OCI-LY1 (cell line): ENCODE measurements at regions not wholly inside any gene's neighbourhood (a gene's known extent, or its start where the extent isn't known, plus 50 kb on each side); places are given as distances from the start of the nearest gene placed in this dataset.

Experiments used
- H2AFZ ChIP-seq: fragments of 200-600 bp; sonication (generic), shearing (Covaris generic); 2 replicates; pipeline ENCODE4 v1.6.0; 2014; ENCODE audit warnings: antibody characterized with exemption, mild to moderate bottlenecking, low read length
- H3F3A ChIP-seq: fragments of 200-600 bp; sonication (generic), shearing (Covaris generic); 2 replicates; pipeline ENCODE4 v1.6.0; 2014; ENCODE audit warnings: mild to moderate bottlenecking, antibody characterized with exemption, low read length, moderate library complexity; ENCODE audit not compliant: insufficient read depth
- H3K27ac ChIP-seq: fragments of 200-600 bp; sonication (generic); 2 replicates; pipeline ENCODE4 v1.5.1; 2014; ENCODE audit warnings: low read length, mixed run types, mild to moderate bottlenecking, low read depth; ENCODE audit not compliant: poor library complexity, severe bottlenecking
- H3K27me3 ChIP-seq: fragments of 200-600 bp; sonication (generic); 2 replicates; pipeline ENCODE4 v1.6.0; 2014; ENCODE audit warnings: antibody characterized with exemption, mild to moderate bottlenecking, low read length, moderate library complexity; ENCODE audit not compliant: insufficient read depth
- H3K36me3 ChIP-seq: fragments of 200-600 bp; sonication (generic); 2 replicates; pipeline ENCODE4 v1.6.1; 2014; ENCODE audit warnings: mild to moderate bottlenecking, antibody characterized with exemption, low read length, moderate library complexity, mixed read lengths; ENCODE audit not compliant: insufficient read depth
- H3K4me1 ChIP-seq: fragments of 200-600 bp; sonication (generic); 2 replicates; pipeline ENCODE4 v1.5.1; 2014; ENCODE audit warnings: mild to moderate bottlenecking, low read length, moderate library complexity; ENCODE audit not compliant: insufficient read depth, severe bottlenecking
- H3K4me2 ChIP-seq: fragments of 200-600 bp; sonication (generic), shearing (Covaris generic); 2 replicates; pipeline ENCODE4 v1.6.1; 2014; ENCODE audit warnings: low read length
- H3K4me3 ChIP-seq: fragments of 200-600 bp; sonication (generic); 2 replicates; pipeline ENCODE4 v1.5.1; 2014; ENCODE audit warnings: low read length, low read depth, mild to moderate bottlenecking, mixed read lengths; ENCODE audit not compliant: poor library complexity, severe bottlenecking
- H3K79me2 ChIP-seq: fragments of 200-600 bp; shearing (Covaris generic); 2 replicates; pipeline ENCODE4 v1.6.1; 2016; ENCODE audit warnings: mixed run types, low read length, mixed read lengths; ENCODE audit not compliant: insufficient read depth
- H3K9ac ChIP-seq: fragments of 200-600 bp; sonication (generic), shearing (Covaris generic); 2 replicates; pipeline ENCODE4 v1.6.1; 2014; ENCODE audit warnings: mild to moderate bottlenecking, low read length, mixed read lengths
- H3K9me2 ChIP-seq: fragments of 200-600 bp; sonication (generic), shearing (Covaris generic); 2 replicates; pipeline ENCODE4 v1.6.1; 2014; ENCODE audit warnings: low read depth, mild to moderate bottlenecking, low read length, mixed read lengths
- H3K9me3 ChIP-seq: fragments of 200-600 bp; shearing (Covaris generic); 2 replicates; pipeline ENCODE4 v1.6.1; 2014; ENCODE audit warnings: low read length, mixed read lengths
- H4K20me1 ChIP-seq: fragments of 200-600 bp; sonication (generic), shearing (Covaris generic); 2 replicates; pipeline ENCODE4 v1.6.0; 2016; ENCODE audit warnings: mild to moderate bottlenecking, low read length; ENCODE audit not compliant: insufficient read depth
- EZH2 ChIP-seq: fragments of 200-600 bp; sonication (generic), shearing (Covaris generic); IDR thresholded peaks from 2 replicates; pipeline ENCODE4 v1.8.0; 2017; ENCODE audit warnings: borderline replicate concordance, mixed run types, mild to moderate bottlenecking, antibody characterized with exemption, low read length, moderate library complexity, mixed read lengths
- TF ChIP-seq, protein P1 (sequence below): fragments of 200-600 bp; sonication (generic), shearing (Covaris generic); IDR thresholded peaks from 2 replicates; pipeline ENCODE4 v1.5.1; 2017; ENCODE audit warnings: mild to moderate bottlenecking, antibody characterized with exemption, low read length, moderate library complexity, mixed read lengths

DNA sequence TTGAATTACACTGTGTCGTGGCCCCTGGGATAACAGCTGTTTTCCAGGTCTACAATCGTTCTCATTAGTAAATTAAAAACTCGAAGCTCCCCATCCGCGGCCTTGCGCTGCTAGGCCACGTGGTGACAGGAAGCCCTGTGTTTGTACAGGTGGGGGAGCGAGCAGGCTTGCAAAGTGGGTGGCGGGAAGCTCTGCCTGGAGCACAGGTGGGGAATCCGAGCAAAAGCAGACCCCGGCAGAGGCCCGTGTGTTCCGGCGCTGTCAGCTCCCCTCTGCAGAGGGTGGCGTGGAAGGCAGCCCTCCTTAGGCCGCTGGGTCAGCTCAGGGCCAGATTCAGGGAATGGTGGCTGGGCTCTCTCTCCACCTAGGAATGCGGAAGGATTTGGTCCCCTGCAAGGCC is 59.5 kb upstream of the ERCC6L2 start:
- Histone ChIP-seq H3K4me3 (no peak overlapping the region), H3K27me3 (no peaks in the 10 kb centered on the region), H3K9me3 (no peaks in the 10 kb centered on the region), H3K9ac (no peak overlapping the region), H2AFZ (no peak overlapping the region), H3K27ac (no peak overlapping the region), H4K20me1 (no peaks in the 10 kb centered on the region), H3K4me1 (no peaks in the 10 kb centered on the region), H3K4me2 (no peak overlapping the region), H3K9me2 (no peaks in the 10 kb centered on the region), H3F3A (no peaks in the 10 kb centered on the region), H3K79me2 (no peaks in the 10 kb centered on the region), H3K36me3 (no peaks in the 10 kb centered on the region)
- TF ChIP-seq EZH2: no peak
- TF ChIP-seq, protein P1, sequence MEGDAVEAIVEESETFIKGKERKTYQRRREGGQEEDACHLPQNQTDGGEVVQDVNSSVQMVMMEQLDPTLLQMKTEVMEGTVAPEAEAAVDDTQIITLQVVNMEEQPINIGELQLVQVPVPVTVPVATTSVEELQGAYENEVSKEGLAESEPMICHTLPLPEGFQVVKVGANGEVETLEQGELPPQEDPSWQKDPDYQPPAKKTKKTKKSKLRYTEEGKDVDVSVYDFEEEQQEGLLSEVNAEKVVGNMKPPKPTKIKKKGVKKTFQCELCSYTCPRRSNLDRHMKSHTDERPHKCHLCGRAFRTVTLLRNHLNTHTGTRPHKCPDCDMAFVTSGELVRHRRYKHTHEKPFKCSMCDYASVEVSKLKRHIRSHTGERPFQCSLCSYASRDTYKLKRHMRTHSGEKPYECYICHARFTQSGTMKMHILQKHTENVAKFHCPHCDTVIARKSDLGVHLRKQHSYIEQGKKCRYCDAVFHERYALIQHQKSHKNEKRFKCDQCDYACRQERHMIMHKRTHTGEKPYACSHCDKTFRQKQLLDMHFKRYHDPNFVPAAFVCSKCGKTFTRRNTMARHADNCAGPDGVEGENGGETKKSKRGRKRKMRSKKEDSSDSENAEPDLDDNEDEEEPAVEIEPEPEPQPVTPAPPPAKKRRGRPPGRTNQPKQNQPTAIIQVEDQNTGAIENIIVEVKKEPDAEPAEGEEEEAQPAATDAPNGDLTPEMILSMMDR: no peak

DNA sequence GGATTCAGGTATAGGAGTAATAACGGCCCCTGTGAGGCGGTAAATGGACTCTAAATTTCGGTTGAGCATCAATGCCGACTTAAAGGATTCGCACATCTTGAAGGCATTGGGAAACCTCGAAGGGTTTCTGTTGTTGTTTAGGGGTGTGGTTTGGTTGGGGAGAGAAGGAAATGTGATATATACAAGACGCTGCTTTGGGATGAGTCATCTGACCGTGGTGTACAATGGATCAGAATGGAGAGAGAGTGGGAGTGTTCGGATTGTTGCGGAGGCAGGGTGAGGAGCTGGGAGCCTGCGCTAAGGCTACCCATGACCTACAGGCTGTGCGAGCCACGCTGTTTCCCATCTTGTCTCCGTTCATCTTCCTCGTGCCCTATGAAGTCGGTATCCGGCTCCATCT is 60.4 kb upstream of the ERCC6L2 start:
- no peak overlapping the region for H2AFZ ChIP-seq
- H3K27ac ChIP-seq: no peak overlapping the region
- no peaks in the 10 kb centered on the region for H3K36me3 ChIP-seq
- no peaks in the 10 kb centered on the region for H3K9me2 ChIP-seq
- no peaks in the 10 kb centered on the region for H3K79me2 ChIP-seq
- H3K9ac ChIP-seq: no peak overlapping the region
- H4K20me1 ChIP-seq: no peaks in the 10 kb centered on the region
- no peaks in the 10 kb centered on the region for H3F3A ChIP-seq
- H3K4me1 ChIP-seq: no peaks in the 10 kb centered on the region
- H3K4me2 ChIP-seq: no peak overlapping the region
- no peak overlapping the region for H3K4me3 ChIP-seq
- TF ChIP-seq EZH2: no peak
- TF ChIP-seq, protein P1: no peak
- H3K9me3 ChIP-seq: no peaks in the 10 kb centered on the region
- no peaks in the 10 kb centered on the region for H3K27me3 ChIP-seq

DNA sequence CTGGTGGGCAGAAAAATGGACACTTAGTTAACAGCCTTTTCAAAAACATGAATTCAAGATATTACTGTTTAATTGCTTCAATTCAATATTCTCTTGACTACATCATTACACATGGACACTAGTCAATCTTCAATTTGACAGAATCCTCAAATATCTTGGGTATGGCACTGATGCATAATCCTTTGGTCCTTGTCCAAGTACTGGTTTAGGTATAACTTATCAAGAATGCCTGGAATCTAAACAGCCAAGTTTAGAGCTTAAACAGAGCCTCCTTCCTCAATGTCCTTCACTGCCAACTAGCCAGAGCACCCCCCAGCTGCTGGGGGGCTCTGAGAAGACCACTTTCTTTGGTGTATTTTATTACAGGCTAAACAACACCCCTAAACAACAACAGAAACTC is 61.6 kb upstream of the ERCC6L2 start:
- Histone ChIP-seq H3F3A (no peaks in the 10 kb centered on the region), H3K4me2 (no peak overlapping the region), H3K79me2 (no peaks in the 10 kb centered on the region), H3K9me2 (no peaks in the 10 kb centered on the region), H3K9ac (no peak overlapping the region), H3K27me3 (no peaks in the 10 kb centered on the region), H3K4me1 (no peaks in the 10 kb centered on the region), H3K9me3 (no peaks in the 10 kb centered on the region), H4K20me1 (no peaks in the 10 kb centered on the region), H2AFZ (no peak overlapping the region), H3K36me3 (no peaks in the 10 kb centered on the region), H3K27ac (no peak overlapping the region), H3K4me3 (no peak overlapping the region)
- TF ChIP-seq, protein P1: no peak
- no peak for TF ChIP-seq EZH2
